ENCODE measurements at regions not wholly inside any gene's neighbourhood (a gene's known extent, or its start where the extent isn't known, plus 50 kb on each side); places are given as distances from the start of the nearest gene placed in this dataset.

GRCh38 chr11:19605520-19606371 lies 106.9 kb upstream of the NAV2 start:
- Mint-ChIP-seq H3K27me3 (peaks cover 9% of the 10 kb centered on the region), H3K4me1 (no peaks in the 10 kb centered on the region), H3K27ac (no peak overlapping the region), H3K36me3 (no peaks in the 10 kb centered on the region), H3K9me3 (no peaks in the 10 kb centered on the region), H3K4me3 (no peak overlapping the region)

- Mint-ChIP-seq H3K27me3 (peaks cover 9% of the 10 kb centered on the region), H3K9me3 (no peaks in the 10 kb centered on the region), H3K27ac (no peak overlapping the region), H3K4me1 (no peaks in the 10 kb centered on the region), H3K36me3 (no peaks in the 10 kb centered on the region), H3K4me3 (no peak overlapping the region)
Measured at GRCh38 chr11:19604679-19605375, 107.8 kb upstream of the NAV2 start.

- no peak overlapping the region for H3K27ac Mint-ChIP-seq
- H3K36me3 Mint-ChIP-seq: no peaks in the 10 kb centered on the region
- H3K4me3 Mint-ChIP-seq: no peak overlapping the region
- H3K9me3 Mint-ChIP-seq: no peaks in the 10 kb centered on the region
- H3K4me1 Mint-ChIP-seq: no peaks in the 10 kb centered on the region
- H3K27me3 Mint-ChIP-seq: peaks cover 8% of the 10 kb centered on the region
Measured at GRCh38 chr11:19603771-19604170, 108.9 kb upstream of the NAV2 start.

GRCh38 chr11:19602891-19603290 lies 109.7 kb upstream of the NAV2 start:
- Mint-ChIP-seq H3K4me1 (no peaks in the 10 kb centered on the region), H3K9me3 (no peaks in the 10 kb centered on the region), H3K27me3 (peaks cover 8% of the 10 kb centered on the region), H3K27ac (no peak overlapping the region), H3K4me3 (no peak overlapping the region), H3K36me3 (no peaks in the 10 kb centered on the region)

- Mint-ChIP-seq H3K9me3 (no peaks in the 10 kb centered on the region), H3K4me1 (no peaks in the 10 kb centered on the region), H3K27ac (no peak overlapping the region), H3K4me3 (no peak overlapping the region), H3K36me3 (no peaks in the 10 kb centered on the region), H3K27me3 (peaks cover 8% of the 10 kb centered on the region)
Measured at GRCh38 chr11:19602406-19602805, 110.2 kb upstream of the NAV2 start.

- no peak overlapping the region for H3K27ac Mint-ChIP-seq
- H3K4me3 Mint-ChIP-seq: no peak overlapping the region
- no peaks in the 10 kb centered on the region for H3K4me1 Mint-ChIP-seq
- no peaks in the 10 kb centered on the region for H3K36me3 Mint-ChIP-seq
- H3K27me3 Mint-ChIP-seq: peaks cover 10% of the 10 kb centered on the region
- H3K9me3 Mint-ChIP-seq: no peaks in the 10 kb centered on the region
Measured at GRCh38 chr11:19601235-19601634, 111.4 kb upstream of the NAV2 start.

- Mint-ChIP-seq H3K36me3 (no peaks in the 10 kb centered on the region), H3K4me3 (no peak overlapping the region), H3K27ac (no peak overlapping the region), H3K4me1 (no peaks in the 10 kb centered on the region), H3K27me3 (peaks cover 11% of the 10 kb centered on the region), H3K9me3 (no peaks in the 10 kb centered on the region)
Measured at GRCh38 chr11:19599681-19600080, 113.0 kb upstream of the NAV2 start.

GRCh38 chr11:19598876-19599486 lies 113.7 kb upstream of the NAV2 start:
- H3K27ac Mint-ChIP-seq: no peak overlapping the region
- H3K36me3 Mint-ChIP-seq: no peaks in the 10 kb centered on the region
- no peaks in the 10 kb centered on the region for H3K9me3 Mint-ChIP-seq
- H3K4me1 Mint-ChIP-seq: no peaks in the 10 kb centered on the region
- no peak overlapping the region for H3K4me3 Mint-ChIP-seq
- peaks cover 11% of the 10 kb centered on the region for H3K27me3 Mint-ChIP-seq

- Mint-ChIP-seq H3K27ac (no peak overlapping the region), H3K9me3 (no peaks in the 10 kb centered on the region), H3K27me3 (peaks cover 11% of the 10 kb centered on the region), H3K4me1 (no peaks in the 10 kb centered on the region), H3K4me3 (no peak overlapping the region), H3K36me3 (no peaks in the 10 kb centered on the region)
Measured at GRCh38 chr11:19598456-19598855, 114.2 kb upstream of the NAV2 start.

GRCh38 chr11:19597876-19598275 lies 114.8 kb upstream of the NAV2 start:
- Mint-ChIP-seq H3K4me3 (no peak overlapping the region), H3K36me3 (no peaks in the 10 kb centered on the region), H3K27ac (no peak overlapping the region), H3K9me3 (no peaks in the 10 kb centered on the region), H3K27me3 (peaks cover 9% of the 10 kb centered on the region), H3K4me1 (no peaks in the 10 kb centered on the region)

GRCh38 chr11:19597206-19597605 lies 115.4 kb upstream of the NAV2 start:
- no peaks in the 10 kb centered on the region for H3K36me3 Mint-ChIP-seq
- peaks cover 5% of the 10 kb centered on the region for H3K27me3 Mint-ChIP-seq
- H3K9me3 Mint-ChIP-seq: no peaks in the 10 kb centered on the region
- no peaks in the 10 kb centered on the region for H3K4me1 Mint-ChIP-seq
- no peak overlapping the region for H3K27ac Mint-ChIP-seq
- no peak overlapping the region for H3K4me3 Mint-ChIP-seq

GRCh38 chr11:19595840-19596751 lies 116.5 kb upstream of the NAV2 start:
- Mint-ChIP-seq H3K27ac (no peak overlapping the region), H3K27me3 (peaks cover 7% of the 10 kb centered on the region)

GRCh38 chr11:19595499-19595839 lies 117.2 kb upstream of the NAV2 start:
- no peaks in the 10 kb centered on the region for H3K36me3 Mint-ChIP-seq
- H3K9me3 Mint-ChIP-seq: no peaks in the 10 kb centered on the region
- H3K27ac Mint-ChIP-seq: no peak overlapping the region
- H3K27me3 Mint-ChIP-seq: peaks cover 7% of the 10 kb centered on the region
- no peaks in the 10 kb centered on the region for H3K4me1 Mint-ChIP-seq
- no peak overlapping the region for H3K4me3 Mint-ChIP-seq

More at GRCh38 chr11:19595840-19596751, 116.5 kb upstream of the NAV2 start:
- no peak overlapping the region for H3K4me3 Mint-ChIP-seq
- H3K9me3 Mint-ChIP-seq: no peaks in the 10 kb centered on the region
- no peaks in the 10 kb centered on the region for H3K36me3 Mint-ChIP-seq
- no peaks in the 10 kb centered on the region for H3K4me1 Mint-ChIP-seq

GRCh38 chr11:19594326-19594725 lies 118.3 kb upstream of the NAV2 start:
- Mint-ChIP-seq H3K27me3 (peaks cover 7% of the 10 kb centered on the region), H3K4me1 (no peaks in the 10 kb centered on the region), H3K36me3 (no peaks in the 10 kb centered on the region), H3K9me3 (no peaks in the 10 kb centered on the region), H3K27ac (no peak overlapping the region), H3K4me3 (no peak overlapping the region)

- Mint-ChIP-seq H3K4me1 (no peaks in the 10 kb centered on the region), H3K36me3 (no peaks in the 10 kb centered on the region), H3K27me3 (peaks cover 7% of the 10 kb centered on the region), H3K9me3 (no peaks in the 10 kb centered on the region), H3K27ac (no peak overlapping the region), H3K4me3 (no peak overlapping the region)
Measured at GRCh38 chr11:19592842-19593241, 119.8 kb upstream of the NAV2 start.

All from activated naive CD4-positive, alpha-beta T cell treated with anti-CD3 and anti-CD28 coated beads, Interleukin-2, amount 50 U/mL, for 24 hours (primary cell).